ENCODE measurements at regions not wholly inside any gene's neighbourhood (a gene's known extent, or its start where the extent isn't known, plus 50 kb on each side); places are given as distances from the start of the nearest gene placed in this dataset.

DNA sequence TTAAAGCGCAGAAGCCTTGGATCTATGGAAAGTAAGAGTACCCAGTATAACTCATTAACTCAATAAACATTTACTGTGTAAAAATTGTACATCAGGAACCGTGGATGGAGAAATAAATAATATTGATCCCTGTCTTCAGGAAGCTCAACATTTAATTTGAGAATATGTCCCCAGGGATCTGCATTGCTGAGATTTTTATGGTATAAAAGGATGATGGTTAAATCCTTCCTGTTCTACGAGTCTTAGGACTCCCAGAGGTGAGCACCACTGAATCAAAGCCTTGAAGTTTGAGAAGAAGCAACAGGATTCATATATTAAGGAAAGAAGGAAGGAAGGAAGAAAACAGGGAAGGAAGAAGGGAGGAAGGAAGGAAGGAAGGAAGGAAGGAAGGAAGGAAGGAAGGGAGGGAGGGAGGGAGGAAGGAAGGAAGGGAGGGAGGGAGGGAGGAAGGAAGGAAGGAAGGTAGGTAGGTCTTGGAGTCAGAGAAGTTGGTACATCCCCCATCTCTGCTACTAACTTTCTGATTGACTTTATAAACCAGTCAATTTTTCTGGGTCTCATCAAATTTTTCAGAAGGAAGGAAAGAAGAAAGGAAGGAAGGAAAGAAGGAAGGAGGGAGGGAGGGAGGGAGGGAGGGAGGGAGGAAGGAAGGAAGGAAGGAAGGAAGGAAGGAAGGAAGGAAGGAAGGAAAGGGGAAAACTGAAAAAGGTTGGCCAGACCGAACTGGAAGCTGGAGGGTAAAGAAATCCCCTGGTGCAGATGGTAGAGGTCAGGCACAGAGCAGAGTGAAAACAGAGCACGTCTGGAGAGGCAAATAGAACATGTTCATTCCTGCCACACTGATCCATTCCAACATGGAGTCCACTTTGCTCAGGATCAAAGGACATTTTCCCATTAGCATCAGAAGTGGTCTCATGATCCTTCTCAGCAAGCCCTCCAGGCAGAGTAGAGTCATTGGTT lies 422.2 kb upstream of the CDH11 start:
- no peak for TF ChIP-seq GATA2 (IDR thresholded peaks at IDR 0.05; ENCODE audit: low read depth, low read length)
- no peak for TF ChIP-seq GATA3 (IDR thresholded peaks at IDR 0.05; ENCODE audit: low read depth, low read length)

DNA sequence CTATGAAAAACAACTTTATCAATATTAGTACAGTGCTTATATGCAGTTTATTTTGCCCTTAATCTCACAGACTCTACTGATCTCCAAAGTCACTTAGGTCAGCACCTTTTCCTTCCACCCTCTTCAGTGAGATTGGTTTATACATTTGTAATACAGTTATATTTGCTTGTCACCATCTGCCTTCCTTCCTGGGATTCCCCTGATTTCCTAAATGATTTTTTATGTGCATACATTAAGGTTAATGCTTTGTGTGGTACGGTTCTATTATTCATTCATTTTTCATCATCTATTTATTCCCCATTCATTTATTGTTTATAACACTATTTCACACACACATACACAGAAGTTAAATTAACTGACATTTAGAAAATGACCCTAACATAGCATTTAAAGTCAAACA lies 419.8 kb upstream of the CDH11 start:
- TF ChIP-seq GATA3 (IDR thresholded peaks at IDR 0.05; ENCODE audit: low read depth, low read length): no peak

DNA sequence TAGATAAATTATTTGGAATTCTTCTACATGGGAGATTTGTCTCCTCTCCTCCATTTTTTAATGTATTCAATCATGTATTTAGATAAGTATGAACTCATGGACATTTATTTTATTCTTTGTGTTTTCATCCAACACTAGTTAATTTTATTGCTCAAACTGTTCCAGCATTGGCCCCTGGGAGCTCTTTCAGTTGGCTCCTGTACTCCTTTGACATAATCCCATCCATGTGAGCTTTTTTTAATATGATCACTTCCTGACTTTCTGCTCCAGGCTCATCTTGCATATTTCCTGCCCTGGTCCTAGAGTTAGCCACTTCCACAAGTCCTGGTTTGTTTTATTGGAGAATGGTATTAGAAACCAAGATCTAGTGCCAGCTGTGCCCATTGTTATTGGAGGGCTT lies 419.0 kb upstream of the CDH11 start:
- TF ChIP-seq GATA3 (IDR thresholded peaks at IDR 0.05; ENCODE audit: low read depth, low read length): no peak
- TF ChIP-seq GATA2 (IDR thresholded peaks at IDR 0.05; ENCODE audit: low read depth, low read length): no peak

DNA sequence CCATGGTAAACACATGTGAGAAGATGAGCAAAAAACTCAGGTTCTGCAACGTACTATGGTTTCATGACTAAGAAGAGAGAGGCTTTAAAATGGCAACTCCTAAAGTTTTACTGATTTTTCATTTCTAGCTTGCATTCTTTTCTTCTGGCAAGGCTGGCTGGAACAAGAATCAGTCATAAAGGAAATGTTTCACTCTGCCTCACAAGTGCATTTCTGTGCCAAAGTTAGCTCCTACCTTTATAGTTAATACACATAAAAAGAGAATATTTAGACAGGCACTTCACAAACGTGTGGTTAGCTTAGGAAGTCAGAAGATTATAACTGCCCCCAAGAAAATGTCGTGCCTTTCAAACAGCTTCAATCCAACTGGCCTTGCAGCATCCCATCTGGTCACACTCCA lies 417.1 kb upstream of the CDH11 start:
- no peak for TF ChIP-seq GATA2 (IDR thresholded peaks at IDR 0.05; ENCODE audit: low read depth, low read length)
- TF ChIP-seq GATA3 (IDR thresholded peaks at IDR 0.05; ENCODE audit: low read depth, low read length): no peak

DNA sequence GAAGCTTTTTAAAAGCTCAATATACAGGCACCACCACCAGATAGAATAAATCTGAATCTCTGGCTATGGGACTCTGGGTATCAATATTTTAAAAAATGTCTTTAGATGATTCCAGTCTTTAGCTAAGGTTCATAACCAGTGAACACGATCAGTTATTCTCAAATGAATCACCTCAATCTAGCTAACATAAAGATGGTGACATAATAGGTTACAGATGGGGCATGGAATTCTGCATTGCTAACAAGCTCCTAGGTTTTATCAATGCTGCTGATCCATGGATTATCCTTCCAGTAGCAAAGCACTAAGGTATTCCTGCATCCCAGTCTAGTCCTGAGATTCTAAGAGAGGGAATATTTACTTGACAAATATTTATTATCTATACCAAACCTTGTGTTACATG lies 415.5 kb upstream of the CDH11 start:
- TF ChIP-seq GATA3 (IDR thresholded peaks at IDR 0.05; ENCODE audit: low read depth, low read length) (no peak), GATA2 (IDR thresholded peaks at IDR 0.05; ENCODE audit: low read depth, low read length) (no peak)

DNA sequence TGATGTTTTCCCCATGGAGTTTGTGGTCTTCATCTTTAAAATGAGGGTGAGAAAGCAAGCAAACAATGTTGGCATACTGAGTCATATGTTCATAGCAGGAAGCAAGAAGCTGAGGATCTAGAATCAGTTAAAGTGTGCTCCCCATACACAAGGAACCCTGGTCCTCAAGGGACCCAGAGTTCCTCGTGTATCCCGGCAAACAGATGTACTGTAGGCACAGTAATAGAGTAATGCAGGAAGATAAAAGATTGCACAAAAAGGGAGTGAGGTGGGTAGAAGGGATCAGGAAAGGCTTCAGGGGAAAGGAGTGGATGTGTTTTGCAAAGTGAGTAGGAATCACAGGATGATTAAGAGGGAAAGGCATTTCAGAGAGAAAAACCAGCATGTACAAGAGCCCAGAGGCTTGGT lies 412.3 kb upstream of the CDH11 start:
- TF ChIP-seq GATA3 (IDR thresholded peaks at IDR 0.05; ENCODE audit: low read depth, low read length): no peak
- no peak for TF ChIP-seq GATA2 (IDR thresholded peaks at IDR 0.05; ENCODE audit: low read depth, low read length)

DNA sequence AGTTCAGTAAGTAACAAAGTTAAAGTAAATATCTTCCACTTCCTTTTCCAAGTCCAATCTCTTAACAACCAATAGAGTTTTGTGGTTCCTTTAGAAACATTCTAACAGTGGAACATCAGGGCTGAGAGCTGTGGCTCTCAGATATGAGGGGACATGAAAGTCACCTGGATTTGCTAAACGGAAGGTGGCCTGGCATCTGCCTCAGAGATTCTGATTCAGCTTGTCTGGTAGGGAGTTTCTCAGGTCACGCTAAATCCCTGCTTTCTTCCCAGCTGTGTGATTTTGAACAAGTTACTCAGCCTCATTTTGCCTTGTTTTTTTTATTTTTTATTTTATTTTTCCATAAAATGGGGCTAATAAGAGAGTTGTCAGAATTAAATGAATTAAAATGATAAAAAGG lies 411.0 kb upstream of the CDH11 start:
- no peak for TF ChIP-seq GATA2 (IDR thresholded peaks at IDR 0.05; ENCODE audit: low read depth, low read length)
- TF ChIP-seq GATA3 (IDR thresholded peaks at IDR 0.05; ENCODE audit: low read depth, low read length): no peak

DNA sequence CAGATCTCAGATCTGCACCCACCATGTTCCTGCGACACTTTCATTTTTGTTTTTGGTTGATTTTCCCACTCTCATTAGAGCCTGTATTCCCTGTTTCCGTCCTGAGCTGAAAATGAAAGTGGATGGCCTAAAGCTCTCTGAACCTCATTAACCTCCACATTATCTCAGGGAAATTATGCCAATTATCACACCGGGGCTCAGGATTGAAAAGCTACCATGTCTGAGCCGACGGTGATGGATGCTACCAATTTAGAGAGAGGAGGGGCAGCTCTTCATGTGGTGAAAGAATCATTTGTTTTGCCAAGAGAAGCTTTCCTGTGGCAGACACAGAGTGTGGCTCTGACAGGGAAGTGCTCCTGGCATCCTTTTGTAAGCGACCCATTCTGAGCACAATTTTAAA lies 410.4 kb upstream of the CDH11 start:
- no peak for TF ChIP-seq GATA3 (IDR thresholded peaks at IDR 0.05; ENCODE audit: low read depth, low read length)

DNA sequence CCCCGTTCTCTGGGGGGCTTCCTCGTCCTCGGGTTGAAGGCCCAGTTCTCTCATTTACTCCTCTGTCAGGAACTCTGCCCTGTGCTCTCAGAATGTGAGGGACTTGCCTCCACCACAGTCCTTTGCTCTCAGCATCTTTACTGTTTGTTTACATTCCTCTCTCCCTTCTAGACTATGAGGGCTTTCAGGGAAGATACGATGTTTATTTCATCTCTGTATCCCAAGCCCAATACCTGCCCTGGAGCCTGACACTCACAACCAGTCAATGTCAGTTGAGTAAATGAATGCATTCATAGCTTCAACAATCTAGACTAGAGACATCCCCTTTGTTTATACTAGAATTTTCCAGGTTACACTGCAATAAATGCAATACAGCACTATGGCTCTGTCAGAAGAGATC lies 409.6 kb upstream of the CDH11 start:
- TF ChIP-seq GATA3 (IDR thresholded peaks at IDR 0.05; ENCODE audit: low read depth, low read length) (no peak), GATA2 (IDR thresholded peaks at IDR 0.05; ENCODE audit: low read depth, low read length) (no peak)

DNA sequence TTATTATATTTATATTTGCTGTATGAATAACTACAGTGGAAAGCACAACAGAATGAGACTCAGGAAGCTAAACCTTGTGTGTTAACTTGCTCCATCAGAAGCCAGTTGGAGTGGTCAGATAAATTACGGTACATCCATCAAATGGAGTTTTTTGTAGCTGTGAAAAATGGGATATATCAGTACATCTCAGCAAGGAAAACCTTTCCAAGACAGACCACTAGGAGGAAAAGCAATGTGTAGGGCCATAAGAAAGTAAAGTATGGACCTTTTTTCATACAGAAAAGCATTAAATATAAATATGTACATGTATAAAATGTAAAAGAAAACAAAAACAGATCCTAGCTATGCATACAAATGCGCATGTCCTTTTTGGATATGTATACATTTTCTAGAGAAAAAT lies 403.8 kb upstream of the CDH11 start:
- TF ChIP-seq GATA2 (IDR thresholded peaks at IDR 0.05; ENCODE audit: low read depth, low read length): no peak
- no peak for TF ChIP-seq GATA3 (IDR thresholded peaks at IDR 0.05; ENCODE audit: low read depth, low read length)

DNA sequence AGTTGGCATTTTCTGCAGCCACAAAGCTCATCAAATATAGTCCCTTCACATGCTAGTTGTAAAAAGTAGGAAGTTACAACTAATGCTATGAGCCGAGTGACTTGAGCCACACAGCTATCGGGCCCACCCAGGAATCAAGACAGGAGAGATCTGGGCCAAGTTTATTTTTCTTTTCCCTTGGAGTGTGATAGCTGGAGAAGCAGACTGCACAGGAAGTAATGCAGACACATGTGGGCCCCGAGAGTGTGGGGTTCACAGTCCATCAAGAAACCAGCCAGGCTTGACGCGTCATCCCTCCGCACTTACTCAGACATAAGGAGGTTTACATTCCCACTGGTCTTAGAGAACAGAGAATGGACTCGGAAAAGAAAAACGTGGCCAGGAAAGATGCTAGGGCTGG lies 403.1 kb upstream of the CDH11 start:
- TF ChIP-seq GATA2 (IDR thresholded peaks at IDR 0.05; ENCODE audit: low read depth, low read length) (no peak), GATA3 (IDR thresholded peaks at IDR 0.05; ENCODE audit: low read depth, low read length) (no peak)

DNA sequence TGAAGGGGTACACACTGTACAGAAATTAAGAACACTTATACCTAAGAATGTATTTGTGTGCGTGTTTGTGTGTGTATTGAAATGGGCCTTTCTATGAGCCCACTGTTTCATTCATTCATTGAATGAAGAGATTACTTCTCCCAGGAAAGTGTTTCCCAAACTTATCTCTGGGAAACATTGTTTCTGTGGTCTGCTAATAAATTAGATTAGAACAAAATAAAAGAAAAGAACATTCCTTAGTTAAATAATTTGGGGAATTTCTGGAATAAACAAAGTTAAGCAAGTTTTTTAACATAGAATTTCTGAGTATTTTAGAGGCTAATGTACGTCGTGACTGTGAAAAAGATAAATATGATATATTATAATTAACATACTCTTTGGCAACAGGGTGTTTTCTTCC lies 402.4 kb upstream of the CDH11 start:
- TF ChIP-seq GATA2 (IDR thresholded peaks at IDR 0.05; ENCODE audit: low read depth, low read length): no peak
- TF ChIP-seq GATA3 (IDR thresholded peaks at IDR 0.05; ENCODE audit: low read depth, low read length): no peak

DNA sequence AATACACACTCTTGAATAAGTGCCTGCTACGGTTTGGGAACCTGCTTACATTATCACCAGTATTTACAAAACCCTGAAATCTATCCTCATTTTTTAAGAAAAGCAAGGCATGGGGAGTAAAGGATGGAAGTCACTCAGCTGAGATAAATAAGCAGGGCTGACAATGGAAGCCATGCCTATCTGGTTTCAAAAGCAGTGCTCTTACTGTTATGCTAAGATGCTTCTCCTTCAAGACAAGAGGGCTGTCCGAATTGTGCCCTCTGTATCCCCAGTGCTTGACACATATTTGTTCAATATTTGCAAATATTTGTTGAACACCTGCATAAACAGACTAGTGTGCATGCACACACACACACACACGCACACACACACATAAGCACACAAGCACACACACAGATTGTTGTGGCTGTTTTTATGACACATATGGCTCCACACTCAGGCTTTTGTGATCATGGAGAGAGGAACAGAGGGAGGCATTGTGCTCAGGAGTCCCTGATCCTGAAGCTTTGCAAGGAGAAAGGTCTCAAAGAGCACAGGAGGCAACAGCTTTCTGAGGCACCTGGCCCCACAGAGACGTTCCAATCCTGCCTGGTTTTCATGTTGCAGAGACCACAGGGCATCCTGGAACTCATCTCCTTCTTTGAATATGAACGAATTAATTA lies 401.6 kb upstream of the CDH11 start:
- TF ChIP-seq GATA2 (IDR thresholded peaks at IDR 0.05; ENCODE audit: low read depth, low read length) (no peak), GATA3 (IDR thresholded peaks at IDR 0.05; ENCODE audit: low read depth, low read length) (no peak)

DNA sequence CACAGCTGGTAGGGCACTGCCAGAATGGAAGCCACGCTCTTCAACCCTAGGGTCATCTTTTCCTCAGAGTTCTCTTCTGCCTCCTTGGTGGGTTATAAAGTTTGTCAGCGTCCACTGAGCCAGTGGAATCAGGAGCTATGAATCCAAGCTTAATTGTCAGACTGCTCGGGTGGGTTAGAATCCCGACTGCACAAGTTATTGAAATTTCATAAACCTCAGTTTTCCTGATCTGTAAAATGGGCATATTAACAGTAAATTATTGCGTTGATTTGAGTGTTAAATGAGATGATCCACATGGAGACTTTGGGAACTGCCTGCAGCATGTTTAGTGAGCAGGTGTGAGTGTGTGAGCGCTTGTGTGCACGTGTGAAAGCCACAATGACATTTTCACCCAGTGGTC lies 400.5 kb upstream of the CDH11 start:
- no peak for TF ChIP-seq GATA2 (IDR thresholded peaks at IDR 0.05; ENCODE audit: low read depth, low read length)
- no peak for TF ChIP-seq GATA3 (IDR thresholded peaks at IDR 0.05; ENCODE audit: low read depth, low read length)

DNA sequence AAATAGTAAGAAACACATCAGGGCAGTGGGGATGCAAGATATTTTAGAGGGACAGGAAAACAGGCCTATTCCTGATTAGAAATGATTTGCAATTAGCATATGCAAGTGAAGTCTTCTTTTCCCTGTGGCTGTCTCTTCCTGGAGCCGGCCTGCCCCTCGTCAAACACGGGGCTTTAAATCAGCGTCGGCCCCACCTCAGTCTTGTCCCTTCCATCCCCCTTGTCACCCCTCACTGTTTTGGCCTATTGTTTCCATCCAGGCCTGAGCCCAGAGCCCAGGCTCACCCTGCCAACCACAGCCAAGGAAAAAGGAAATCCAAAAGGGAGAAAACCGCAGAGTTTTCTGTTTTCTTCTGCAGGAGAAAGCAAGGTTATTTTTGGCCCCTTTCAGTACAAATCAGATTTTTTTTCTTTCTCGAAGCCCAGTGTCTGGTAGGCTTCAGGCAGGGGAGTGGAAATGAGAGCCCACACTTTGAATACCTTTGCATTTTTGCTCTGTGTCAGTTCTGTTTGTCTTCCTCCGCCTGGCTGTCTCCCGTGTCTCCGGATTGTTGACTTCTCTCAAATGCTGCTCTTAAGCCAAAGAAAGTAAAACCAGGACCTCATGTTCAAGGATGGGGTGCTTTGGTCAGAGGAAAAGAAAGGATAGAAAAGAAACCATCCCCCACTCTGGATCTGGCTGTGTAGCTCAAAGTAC lies 399.9 kb upstream of the CDH11 start:
- TF ChIP-seq GATA3 (IDR thresholded peaks at IDR 0.05; ENCODE audit: low read depth, low read length): no peak
- TF ChIP-seq GATA2 (IDR thresholded peaks at IDR 0.05; ENCODE audit: low read depth, low read length): no peak
